ENCODE measurements at regions not wholly inside any gene's neighbourhood (a gene's known extent, or its start where the extent isn't known, plus 50 kb on each side); places are given as distances from the start of the nearest gene placed in this dataset.
"Not testable (repeated sequence)": the region's sequence is repeated elsewhere in the genome, so short reads cannot be mapped to it uniquely, and the experiment has no call there.

DNA sequence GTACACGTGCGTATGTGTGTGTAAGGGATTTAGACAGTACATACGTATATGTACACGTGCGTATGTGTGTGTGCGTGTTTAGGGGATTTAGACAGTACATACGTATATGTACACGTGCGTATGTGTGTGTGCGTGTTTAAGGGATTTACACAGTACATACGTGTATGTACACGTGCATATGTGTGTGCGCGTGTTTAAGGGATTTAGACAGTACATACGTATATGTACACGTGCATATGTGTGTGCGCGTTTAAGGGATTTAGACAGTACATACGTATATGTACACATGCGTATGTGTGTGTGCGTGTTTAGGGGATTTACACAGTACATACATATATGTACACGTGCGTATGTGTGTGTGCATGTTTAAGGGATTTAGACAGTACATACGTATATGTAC is 100.9 kb upstream of the ALKAL2 start:
- H4K91ac ChIP-seq (ENCODE audit: low read depth, low read length); H2BK12ac ChIP-seq (ENCODE audit: low read length); H3K9me3 ChIP-seq (ENCODE audit: insufficient read depth, low read depth, low read length); H3K4ac ChIP-seq (ENCODE audit: low read depth, low read length); DNase-seq; H2AK5ac ChIP-seq (ENCODE audit: low read length); H3K27me3 ChIP-seq (ENCODE audit: insufficient read depth, low read length); H3K14ac ChIP-seq (ENCODE audit: low read length); H4K12ac ChIP-seq (ENCODE audit: low read depth, low read length); H4K8ac ChIP-seq (ENCODE audit: low read depth, low read length); H2BK120ac ChIP-seq (ENCODE audit: insufficient read depth, low read length, poor library complexity); H3K79me1 ChIP-seq (ENCODE audit: low read length); H3K79me2 ChIP-seq (ENCODE audit: control insufficient read depth, insufficient read depth, low read length, poor library complexity); H3K4me3 ChIP-seq (ENCODE audit: low read depth, low read length); H3K18ac ChIP-seq (ENCODE audit: low read length); H3K36me3 ChIP-seq (ENCODE audit: control insufficient read depth in 1 of 2, insufficient read depth in 2 of 2, low read length in 2 of 2); H3K23ac ChIP-seq (ENCODE audit: low read length); H3K4me2 ChIP-seq (ENCODE audit: low read length); H2AFZ ChIP-seq (ENCODE audit: insufficient read depth, low read length, poor library complexity); H3K9ac ChIP-seq (ENCODE audit: low read length); H3K4me1 ChIP-seq (ENCODE audit: control insufficient read depth in 1 of 2, insufficient read depth in 2 of 2, low read length in 2 of 2); H2BK5ac ChIP-seq (ENCODE audit: low read depth, low read length, poor library complexity); H3K27ac ChIP-seq (ENCODE audit: low read depth, low read length): not testable (repeated sequence)
- no CpG with 5 or more reads among the region's 24 CpGs for whole genome bisulfite sequencing (ENCODE audit: extremely low coverage, insufficient coverage, insufficient read length)

DNA sequence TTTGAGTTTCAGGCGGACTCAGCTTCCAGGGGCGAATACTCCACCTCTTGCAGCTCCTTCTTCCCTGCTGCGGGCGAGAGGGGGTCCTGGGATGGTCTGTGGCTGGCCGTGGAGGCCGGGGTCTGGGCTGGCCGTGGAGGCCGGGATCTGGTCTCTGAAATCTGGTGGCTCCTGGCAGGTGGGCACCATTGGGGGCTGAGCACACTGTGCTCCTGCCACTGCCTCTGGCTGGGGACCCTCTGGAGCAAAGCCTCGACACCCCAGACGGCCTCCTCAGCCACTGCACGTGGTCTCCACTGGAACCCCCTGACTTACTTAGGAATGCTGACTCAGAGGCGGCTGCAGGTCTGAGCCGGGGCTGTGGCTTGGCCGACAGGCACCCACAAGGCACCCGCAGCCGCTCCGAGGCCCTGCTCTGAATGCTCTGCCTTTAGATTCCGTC is 100.1 kb upstream of the ALKAL2 start:
- H2BK5ac ChIP-seq (ENCODE audit: low read depth, low read length, poor library complexity), result no peak overlapping the region
- no peak overlapping the region for H3K23ac ChIP-seq (ENCODE audit: low read length)
- H3K27ac ChIP-seq (ENCODE audit: low read depth, low read length), result no peak overlapping the region
- no peak overlapping the region for H2AK5ac ChIP-seq (ENCODE audit: low read length)
- H2BK12ac ChIP-seq (ENCODE audit: low read length), result no peak overlapping the region
- H3K4ac ChIP-seq (ENCODE audit: low read depth, low read length), result no peak overlapping the region
- H4K12ac ChIP-seq (ENCODE audit: low read depth, low read length), result no peak overlapping the region
- WGBS (ENCODE audit: extremely low coverage, insufficient coverage, insufficient read length), result no CpG with 5 or more reads among the region's 18 CpGs
- H3K36me3 ChIP-seq (ENCODE audit: control insufficient read depth in 1 of 2, insufficient read depth in 2 of 2, low read length in 2 of 2), result no peaks in the 10 kb centered on the region
- H3K14ac ChIP-seq (ENCODE audit: low read length), result no peak overlapping the region
- no peaks in the 10 kb centered on the region for H3K79me1 ChIP-seq (ENCODE audit: low read length)
- no peak overlapping the region for H4K8ac ChIP-seq (ENCODE audit: low read depth, low read length)
- H3K4me2 ChIP-seq (ENCODE audit: low read length), result no peak overlapping the region
- no peak overlapping the region for H4K91ac ChIP-seq (ENCODE audit: low read depth, low read length)
- DNase-seq, result no peak
- H2BK120ac ChIP-seq (ENCODE audit: insufficient read depth, low read length, poor library complexity), result no peak overlapping the region
- no peak overlapping the region for H2AFZ ChIP-seq (ENCODE audit: insufficient read depth, low read length, poor library complexity)
- H3K9me3 ChIP-seq (ENCODE audit: insufficient read depth, low read depth, low read length), result peaks cover 2% of the 10 kb centered on the region
- H3K18ac ChIP-seq (ENCODE audit: low read length), result no peak overlapping the region
- no peaks in the 10 kb centered on the region for H3K27me3 ChIP-seq (ENCODE audit: insufficient read depth, low read length)
- H3K4me3 ChIP-seq (ENCODE audit: low read depth, low read length), result no peak overlapping the region
- H3K79me2 ChIP-seq (ENCODE audit: control insufficient read depth, insufficient read depth, low read length, poor library complexity), result no peaks in the 10 kb centered on the region
- peaks cover 0 to 2% of the 10 kb centered on the region in 2 experiments for H3K4me1 ChIP-seq (ENCODE audit: control insufficient read depth in 1 of 2, insufficient read depth in 2 of 2, low read length in 2 of 2)
- no peak overlapping the region for H3K9ac ChIP-seq (ENCODE audit: low read length)

DNA sequence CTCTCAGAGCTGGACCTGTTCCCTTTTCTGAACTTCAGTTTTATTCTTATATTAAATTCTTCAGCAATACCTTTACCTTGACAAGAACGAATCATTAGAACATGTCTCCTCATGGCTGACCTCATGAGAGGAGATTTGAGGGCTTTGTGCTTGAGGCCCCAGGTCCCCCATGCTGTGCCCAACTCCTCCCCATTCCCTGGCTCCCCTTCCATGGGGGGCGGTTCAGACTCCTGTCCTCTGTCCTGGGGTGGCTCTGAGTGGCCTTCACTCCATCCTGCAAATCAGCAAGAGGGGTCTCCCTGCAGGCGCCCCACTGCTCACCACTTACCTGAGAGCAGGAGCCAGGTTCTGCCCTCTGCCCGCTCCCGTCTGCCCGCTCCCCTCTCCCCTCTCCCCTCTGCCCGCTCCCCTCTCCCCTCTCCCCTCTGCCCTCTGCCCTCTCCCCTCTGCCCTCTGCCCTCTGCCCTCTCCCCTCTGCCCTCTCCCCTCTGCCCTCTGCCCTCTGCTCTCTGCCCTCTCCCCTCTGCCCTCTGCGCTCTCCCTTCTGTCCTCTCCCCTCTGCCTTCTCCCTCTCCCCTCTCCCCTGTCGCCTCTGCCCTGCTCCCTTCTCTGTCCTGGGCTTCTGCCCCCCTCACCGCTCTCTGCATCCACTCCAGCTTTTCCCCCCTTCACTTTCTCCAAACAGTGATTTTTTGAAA is 98.7 kb upstream of the ALKAL2 start:
- H3K9ac ChIP-seq (ENCODE audit: low read length), result no peak overlapping the region
- no peak overlapping the region for H2BK120ac ChIP-seq (ENCODE audit: insufficient read depth, low read length, poor library complexity)
- H3K79me2 ChIP-seq (ENCODE audit: control insufficient read depth, insufficient read depth, low read length, poor library complexity), result no peaks in the 10 kb centered on the region
- no peak overlapping the region for H3K27ac ChIP-seq (ENCODE audit: low read depth, low read length)
- H3K4me3 ChIP-seq (ENCODE audit: low read depth, low read length), result no peak overlapping the region
- WGBS (ENCODE audit: extremely low coverage, insufficient coverage, insufficient read length), result no CpG with 5 or more reads among the region's 10 CpGs
- H3K27me3 ChIP-seq (ENCODE audit: insufficient read depth, low read length), result no peaks in the 10 kb centered on the region
- no peak overlapping the region for H2AK5ac ChIP-seq (ENCODE audit: low read length)
- no peaks in the 10 kb centered on the region for H3K79me1 ChIP-seq (ENCODE audit: low read length)
- H2BK5ac ChIP-seq (ENCODE audit: low read depth, low read length, poor library complexity), result no peak overlapping the region
- no peak overlapping the region for H4K8ac ChIP-seq (ENCODE audit: low read depth, low read length)
- no peak overlapping the region for H3K4ac ChIP-seq (ENCODE audit: low read depth, low read length)
- H3K14ac ChIP-seq (ENCODE audit: low read length), result no peak overlapping the region
- H3K36me3 ChIP-seq (ENCODE audit: control insufficient read depth in 1 of 2, insufficient read depth in 2 of 2, low read length in 2 of 2), result no peaks in the 10 kb centered on the region
- no peak overlapping the region for H3K23ac ChIP-seq (ENCODE audit: low read length)
- no peak for DNase-seq
- H4K91ac ChIP-seq (ENCODE audit: low read depth, low read length), result no peak overlapping the region
- no peak overlapping the region for H2AFZ ChIP-seq (ENCODE audit: insufficient read depth, low read length, poor library complexity)
- H4K12ac ChIP-seq (ENCODE audit: low read depth, low read length), result no peak overlapping the region
- H2BK12ac ChIP-seq (ENCODE audit: low read length), result no peak overlapping the region
- no peaks in the 10 kb centered on the region for H3K4me1 ChIP-seq (ENCODE audit: control insufficient read depth in 1 of 2, insufficient read depth in 2 of 2, low read length in 2 of 2)
- H3K4me2 ChIP-seq (ENCODE audit: low read length), result no peak overlapping the region
- H3K9me3 ChIP-seq (ENCODE audit: insufficient read depth, low read depth, low read length), result no peaks in the 10 kb centered on the region
- no peak overlapping the region for H3K18ac ChIP-seq (ENCODE audit: low read length)

DNA sequence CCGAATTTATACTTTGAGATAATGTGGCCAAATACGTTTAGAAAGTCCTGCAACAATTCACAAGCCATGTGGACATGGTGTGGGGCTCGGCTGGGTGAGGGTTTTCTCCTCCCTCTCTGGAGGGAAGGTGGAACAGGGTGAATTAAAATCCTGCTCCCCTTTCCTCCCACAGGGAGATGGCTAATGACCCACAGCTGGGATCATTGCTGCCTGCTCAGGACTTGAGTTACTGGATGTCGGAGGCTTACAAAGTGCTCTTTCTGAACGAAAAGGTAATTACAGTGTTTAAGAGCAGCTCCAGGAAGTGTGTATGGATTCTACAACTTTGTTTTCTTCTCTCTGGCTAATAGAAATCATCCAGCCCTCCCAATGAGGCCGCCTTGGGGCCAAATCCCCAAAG is 97.9 kb upstream of the ALKAL2 start:
- no peak overlapping the region for H3K18ac ChIP-seq (ENCODE audit: low read length)
- H3K4me1 ChIP-seq (ENCODE audit: control insufficient read depth in 1 of 2, insufficient read depth in 2 of 2, low read length in 2 of 2), result no peaks in the 10 kb centered on the region
- H4K8ac ChIP-seq (ENCODE audit: low read depth, low read length), result no peak overlapping the region
- no peak overlapping the region for H3K27ac ChIP-seq (ENCODE audit: low read depth, low read length)
- no peak overlapping the region for H3K14ac ChIP-seq (ENCODE audit: low read length)
- H2BK12ac ChIP-seq (ENCODE audit: low read length), result no peak overlapping the region
- no peaks in the 10 kb centered on the region for H3K9me3 ChIP-seq (ENCODE audit: insufficient read depth, low read depth, low read length)
- H2BK5ac ChIP-seq (ENCODE audit: low read depth, low read length, poor library complexity), result no peak overlapping the region
- WGBS (ENCODE audit: extremely low coverage, insufficient coverage, insufficient read length), result no CpG with 5 or more reads among the region's 6 CpGs
- no peaks in the 10 kb centered on the region for H3K27me3 ChIP-seq (ENCODE audit: insufficient read depth, low read length)
- H3K9ac ChIP-seq (ENCODE audit: low read length), result no peak overlapping the region
- H3K79me2 ChIP-seq (ENCODE audit: control insufficient read depth, insufficient read depth, low read length, poor library complexity), result no peaks in the 10 kb centered on the region
- H2AK5ac ChIP-seq (ENCODE audit: low read length), result no peak overlapping the region
- no peaks in the 10 kb centered on the region for H3K36me3 ChIP-seq (ENCODE audit: control insufficient read depth in 1 of 2, insufficient read depth in 2 of 2, low read length in 2 of 2)
- H3K23ac ChIP-seq (ENCODE audit: low read length), result no peak overlapping the region
- no peak overlapping the region for H3K4me3 ChIP-seq (ENCODE audit: low read depth, low read length)
- H3K4me2 ChIP-seq (ENCODE audit: low read length), result no peak overlapping the region
- no peak overlapping the region for H4K12ac ChIP-seq (ENCODE audit: low read depth, low read length)
- no peak overlapping the region for H2AFZ ChIP-seq (ENCODE audit: insufficient read depth, low read length, poor library complexity)
- no peak overlapping the region for H4K91ac ChIP-seq (ENCODE audit: low read depth, low read length)
- no peak for DNase-seq
- no peaks in the 10 kb centered on the region for H3K79me1 ChIP-seq (ENCODE audit: low read length)
- H3K4ac ChIP-seq (ENCODE audit: low read depth, low read length), result no peak overlapping the region
- H2BK120ac ChIP-seq (ENCODE audit: insufficient read depth, low read length, poor library complexity), result no peak overlapping the region
